Activated CD4-positive, alpha-beta T cell treated with anti-CD3 and anti-CD28 coated beads, Interleukin-2, amount 50 U/mL, for 48 hours (primary cell): ENCODE measurements at regions not wholly inside any gene's neighbourhood (a gene's known extent, or its start where the extent isn't known, plus 50 kb on each side); places are given as distances from the start of the nearest gene placed in this dataset.
"Not testable (repeated sequence)": the region's sequence is repeated elsewhere in the genome, so short reads cannot be mapped to it uniquely, and the experiment has no call there.

ENCODE experiments used
- DNase-seq, 2 experiments: peaks; one replicate each; pipeline ENCODE4 v3.0.0-alpha.2; 2020

DNA sequence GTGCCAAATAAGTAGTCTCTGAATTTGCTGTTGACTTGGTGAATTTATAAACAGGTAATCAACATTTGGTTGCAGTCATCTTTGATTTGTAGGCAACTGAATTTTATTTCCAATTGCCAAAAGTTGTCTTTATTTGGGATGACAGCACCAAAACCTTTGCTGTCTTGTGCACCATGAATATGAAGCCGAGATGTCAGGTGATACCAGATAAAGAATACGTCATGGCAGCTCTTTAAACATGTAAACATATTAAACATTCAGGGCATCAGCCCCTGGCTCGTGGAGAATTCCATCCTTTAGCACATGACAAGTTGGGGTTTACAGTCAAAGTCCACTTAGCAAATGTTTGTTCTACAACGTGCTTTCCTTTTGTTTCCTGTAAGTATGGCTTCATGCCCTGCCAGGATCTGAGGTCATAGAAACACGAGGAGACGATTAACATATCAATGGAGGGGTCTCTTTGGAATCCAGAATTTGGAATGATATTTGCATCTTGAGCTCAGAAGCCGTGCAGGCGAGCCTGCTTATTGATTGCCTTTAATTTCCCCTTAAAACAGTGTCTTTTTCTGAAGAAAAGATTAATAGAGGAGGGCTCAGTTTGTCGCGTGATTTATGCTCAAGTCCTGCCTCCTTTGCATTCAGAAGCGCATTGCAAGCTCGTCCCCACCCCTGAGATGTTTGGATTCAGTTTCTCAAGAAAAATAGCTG is 170.2 kb upstream of the ZNF217 start:
- DNase-seq, result no peak

DNA sequence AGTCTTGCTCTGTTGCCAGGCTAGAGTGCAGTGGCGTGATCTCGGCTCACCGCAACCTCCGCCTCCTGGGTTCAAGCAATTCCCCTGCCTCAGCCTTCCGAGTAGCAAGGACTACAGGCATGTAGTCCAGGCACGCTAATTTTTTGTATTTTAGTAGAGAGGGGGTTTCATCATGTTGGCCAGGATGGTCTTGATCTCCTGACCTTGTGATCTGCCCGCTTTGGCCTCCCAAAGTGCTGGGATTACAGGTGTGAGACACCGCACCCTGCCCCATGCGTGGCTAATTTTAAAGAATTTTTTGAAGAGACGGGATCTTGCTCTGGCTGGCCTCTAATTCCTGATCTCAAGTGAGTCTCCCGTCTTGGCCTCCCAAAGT is 168.8 kb upstream of the ZNF217 start:
- not testable (repeated sequence) for DNase-seq

DNA sequence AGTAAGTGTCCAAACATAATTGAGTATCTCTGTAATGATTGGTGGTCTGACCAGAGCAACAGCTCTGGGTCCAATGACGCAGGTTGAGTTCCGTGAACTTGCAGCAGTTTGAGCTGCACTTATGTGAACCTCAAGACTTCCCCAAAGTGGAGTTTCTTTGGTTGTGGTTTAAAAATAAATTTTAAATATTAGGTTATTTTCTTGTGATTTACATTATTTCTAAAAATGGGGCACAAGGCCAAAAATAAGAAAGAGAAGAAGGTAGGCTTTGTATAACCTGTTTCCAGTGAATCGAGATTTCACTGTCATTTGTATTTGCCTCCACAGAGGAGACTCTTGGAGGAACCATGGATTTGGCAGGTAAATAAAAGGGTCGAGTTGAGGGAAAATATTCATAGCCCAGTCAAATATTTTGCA is 166.4 kb upstream of the ZNF217 start:
- DNase-seq, result no peak

DNA sequence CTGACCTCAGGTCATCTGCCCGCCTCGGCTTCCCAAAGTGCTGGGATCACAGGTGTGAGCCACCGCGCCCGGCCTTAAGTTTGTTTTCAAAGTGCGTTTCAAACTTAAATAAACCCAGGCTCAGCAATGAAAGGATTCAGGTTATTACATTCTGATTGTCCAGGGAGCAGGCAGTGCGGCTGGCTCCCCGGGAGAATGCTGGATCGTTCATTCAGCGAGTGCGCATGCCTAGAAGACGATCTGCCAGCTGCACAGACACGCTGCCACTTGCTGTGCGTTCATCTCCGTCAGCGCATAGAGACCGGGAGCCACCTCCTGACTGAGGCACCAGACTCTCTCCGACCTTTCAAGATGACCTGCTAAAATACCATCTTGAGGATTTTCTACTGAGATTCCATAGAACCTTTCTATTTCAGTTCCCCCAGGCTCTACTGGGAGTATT is 163.9 kb upstream of the ZNF217 start:
- DNase-seq, result no peak

GRCh38 chr20:53755733-53756531 is 162.3 kb upstream of the ZNF217 start:
- DNase-seq, result no peak

GRCh38 chr20:53753880-53754459 is 160.3 kb upstream of the ZNF217 start:
- DNase-seq, result no peak

- DNase-seq, result no peak
Observed at GRCh38 chr20:53752971-53753879, 159.6 kb upstream of the ZNF217 start.

GRCh38 chr20:53752583-53752970 is 158.9 kb upstream of the ZNF217 start:
- no peak for DNase-seq

- DNase-seq, result no peak
Observed at GRCh38 chr20:53751620-53752318, 158.1 kb upstream of the ZNF217 start.

GRCh38 chr20:53750827-53751619 is 157.4 kb upstream of the ZNF217 start:
- DNase-seq, result peak; percentile 29 to 39

GRCh38 chr20:53749499-53749898 is 155.9 kb upstream of the ZNF217 start:
- no peak for DNase-seq

GRCh38 chr20:53748821-53749421 is 155.3 kb upstream of the ZNF217 start:
- DNase-seq, result no peak

- no peak for DNase-seq
Observed at GRCh38 chr20:53748176-53748575, 154.5 kb upstream of the ZNF217 start.

GRCh38 chr20:53743607-53744260 is 150.1 kb upstream of the ZNF217 start:
- DNase-seq, result no peak

DNA sequence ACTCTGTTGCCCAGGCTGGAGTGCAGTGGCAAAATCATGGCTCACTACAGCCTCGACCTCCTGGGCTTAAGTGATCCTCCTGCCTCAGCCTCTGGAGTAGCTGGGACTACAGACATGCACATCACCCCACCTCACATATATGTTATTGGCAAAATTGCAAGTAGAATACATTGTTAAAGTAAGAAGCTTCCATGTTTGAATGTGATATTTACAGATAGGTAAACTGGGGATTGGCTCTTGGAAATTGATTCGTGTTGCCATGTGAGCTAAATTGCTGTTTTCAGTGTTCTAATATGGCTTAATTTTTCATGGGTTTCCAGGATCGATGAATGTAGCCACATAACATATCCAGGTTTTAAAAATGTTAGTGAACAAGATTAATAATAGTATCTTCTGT is 149.0 kb upstream of the ZNF217 start:
- DNase-seq, result no peak

DNA sequence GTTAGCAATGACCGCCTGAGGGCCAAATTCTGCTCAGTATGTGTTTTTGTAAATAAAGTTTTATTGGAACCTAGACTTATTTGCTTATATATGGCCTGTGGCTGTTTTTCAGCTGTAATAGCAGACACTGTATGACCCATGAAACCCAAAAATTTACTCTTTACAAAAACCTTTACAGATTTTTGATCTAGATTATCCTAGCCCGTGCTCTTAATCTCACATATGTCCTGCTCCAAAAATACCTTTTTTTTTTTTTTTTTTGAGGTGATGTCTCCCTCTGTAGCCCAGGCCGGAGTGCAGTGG is 148.0 kb upstream of the ZNF217 start:
- DNase-seq, result no peak

DNA sequence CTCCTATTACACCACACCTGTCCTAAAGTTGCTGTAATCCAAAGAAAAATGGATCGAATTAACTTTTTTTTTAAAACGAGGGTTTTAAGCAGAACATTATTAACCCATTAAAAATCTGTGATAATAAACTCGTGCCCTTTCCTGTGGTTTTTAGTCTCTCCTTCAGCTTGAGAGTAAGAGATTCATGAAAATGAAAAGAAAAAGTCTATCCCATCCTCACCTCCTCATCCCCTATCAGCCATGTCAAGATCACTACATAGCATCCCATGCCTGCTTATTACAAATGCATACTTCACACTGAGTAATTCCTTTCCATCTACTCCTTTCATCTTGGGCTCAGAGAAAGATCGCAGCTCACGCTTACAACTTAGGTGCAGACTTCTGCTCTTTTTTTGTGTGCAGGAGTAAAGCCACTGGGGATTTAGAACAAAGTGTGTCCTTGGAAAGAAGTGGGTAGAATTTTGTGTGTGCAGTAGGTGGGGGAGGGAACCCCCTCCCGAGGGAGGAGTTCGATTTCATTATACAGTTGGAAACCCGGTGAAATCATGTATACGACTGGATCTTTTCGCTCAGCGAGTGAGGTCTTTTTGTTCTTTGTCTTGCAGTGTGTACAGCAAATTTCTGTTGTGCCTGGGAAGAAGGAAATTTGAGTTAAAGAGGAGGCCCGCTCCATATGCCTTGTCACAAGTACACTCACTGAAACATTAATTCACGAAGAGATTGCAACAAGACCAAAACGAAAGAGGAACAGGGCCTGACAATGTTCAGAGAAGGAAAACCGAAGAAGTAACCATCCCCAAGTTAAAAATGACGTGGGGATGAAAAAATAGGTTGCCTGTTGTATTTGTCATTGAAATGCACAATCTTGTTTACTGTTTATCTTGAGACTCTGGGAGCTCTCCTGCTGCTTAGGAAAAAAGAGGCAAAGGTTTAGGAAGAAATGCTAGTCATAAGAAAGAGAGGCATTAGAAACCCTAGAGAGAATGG is 146.5 kb upstream of the ZNF217 start:
- DNase-seq, result peak in 1 of 2 experiments; percentile 24

GRCh38 chr20:53738945-53739798 is 145.5 kb upstream of the ZNF217 start:
- no peak for DNase-seq
